ENCODE measurements at regions not wholly inside any gene's neighbourhood (a gene's known extent, or its start where the extent isn't known, plus 50 kb on each side); places are given as distances from the start of the nearest gene placed in this dataset.

DNA sequence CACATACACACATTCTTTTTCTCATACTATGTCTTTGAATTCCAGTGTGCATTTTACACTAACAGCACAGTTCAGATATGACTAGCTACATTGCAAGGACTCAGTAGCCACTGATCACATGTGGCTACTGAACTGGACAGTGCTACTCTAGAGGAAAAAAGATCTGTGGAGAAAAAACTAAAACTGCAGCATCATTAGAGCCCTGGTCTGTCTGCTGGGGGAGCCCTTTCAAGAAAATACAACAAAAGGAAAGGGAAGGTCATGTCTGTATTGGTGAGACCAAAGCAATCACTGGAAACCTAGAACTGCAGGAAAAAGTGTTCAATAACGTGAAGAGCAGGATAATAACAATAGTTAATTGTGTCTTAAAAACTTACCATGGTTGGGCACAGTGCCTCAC is 132.3 kb upstream of the JARID2 start:
- Histone ChIP-seq H3K4me3 (ENCODE audit: low read depth, low read length) (no peak overlapping the region), H3K4me1 (ENCODE audit: insufficient read depth) (no peaks in the 10 kb centered on the region), H3K27ac (ENCODE audit: low read depth) (no peak overlapping the region), H3K36me3 (ENCODE audit: insufficient read depth) (no peaks in the 10 kb centered on the region)
- WGBS = 85% methylated on average over 1 of the region's 1 CpG
- no peak for DNase-seq (ENCODE audit: extremely low spot score)

DNA sequence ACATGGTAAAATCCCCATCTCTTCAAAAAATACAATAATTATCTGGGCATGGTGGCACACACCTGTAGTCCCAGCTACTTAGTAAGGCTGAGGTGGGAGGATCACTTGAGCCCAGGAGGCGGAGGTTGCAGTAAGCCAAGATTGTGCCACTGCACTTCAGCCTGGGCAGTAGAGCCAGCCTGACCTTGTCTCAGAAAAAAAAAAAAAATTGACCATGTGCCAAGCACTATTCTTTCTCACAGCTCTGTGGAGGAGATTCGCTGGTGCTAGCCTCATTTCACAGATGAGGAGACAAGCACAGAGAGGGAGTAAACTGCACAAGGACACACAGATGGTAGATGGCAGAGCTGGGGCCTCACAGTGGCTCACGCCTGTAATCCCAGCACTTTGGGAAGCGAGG is 131.8 kb upstream of the JARID2 start:
- Histone ChIP-seq H3K4me1 (ENCODE audit: insufficient read depth) (no peaks in the 10 kb centered on the region), H3K4me3 (ENCODE audit: low read depth, low read length) (no peak overlapping the region), H3K27ac (ENCODE audit: low read depth) (no peak overlapping the region), H3K36me3 (ENCODE audit: insufficient read depth) (no peaks in the 10 kb centered on the region)
- no peak for DNase-seq (ENCODE audit: extremely low spot score)
- WGBS = 89% methylated on average over 4 of the region's 4 CpGs

DNA sequence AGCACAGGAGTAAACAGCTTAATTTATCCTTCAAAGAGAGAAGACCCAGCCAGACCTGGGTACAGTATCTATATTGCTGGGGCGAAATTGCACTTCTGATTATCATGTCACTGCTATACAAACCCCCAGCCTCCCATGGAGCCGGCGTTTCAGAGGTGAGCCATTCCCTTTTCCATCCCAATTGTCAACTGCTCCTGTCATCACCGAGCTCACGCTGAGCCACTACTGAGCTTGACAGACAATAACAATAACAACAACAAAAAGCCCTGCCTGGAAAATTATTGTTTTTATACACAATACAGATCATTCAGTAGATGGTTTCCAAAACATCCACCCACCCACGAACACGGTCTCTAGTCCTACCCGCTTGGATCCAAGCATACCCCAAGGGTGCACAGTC is 129.0 kb upstream of the JARID2 start:
- Histone ChIP-seq H3K4me1 (ENCODE audit: insufficient read depth) (no peaks in the 10 kb centered on the region), H3K27ac (ENCODE audit: low read depth) (no peak overlapping the region), H3K4me3 (ENCODE audit: low read depth, low read length) (no peak overlapping the region), H3K36me3 (ENCODE audit: insufficient read depth) (no peaks in the 10 kb centered on the region)
- DNase-seq (ENCODE audit: extremely low spot score) = no peak
- WGBS = 80% methylated on average over 8 of the region's 8 CpGs

DNA sequence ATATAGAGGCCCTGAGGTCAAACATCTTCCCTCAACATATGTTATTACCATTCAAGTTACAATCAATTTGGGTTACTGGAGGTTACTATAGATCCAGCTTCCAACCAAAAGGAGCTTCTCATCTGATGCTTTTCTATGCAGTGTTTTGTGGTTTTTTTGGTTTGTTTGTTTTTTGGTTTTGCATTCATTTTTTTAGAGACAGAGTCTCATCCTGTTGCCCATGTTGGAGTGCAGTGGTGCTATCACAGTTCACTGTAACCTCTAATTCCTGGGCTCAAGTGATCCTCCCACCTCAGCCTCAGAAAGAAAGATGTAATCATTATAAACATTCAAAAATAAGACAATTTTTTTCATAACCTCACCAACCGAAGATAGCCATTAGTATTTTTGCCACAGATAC is 124.4 kb upstream of the JARID2 start:
- Histone ChIP-seq H3K27ac (ENCODE audit: low read depth) (no peak overlapping the region), H3K36me3 (ENCODE audit: insufficient read depth) (no peaks in the 10 kb centered on the region), H3K4me1 (ENCODE audit: insufficient read depth) (no peaks in the 10 kb centered on the region), H3K4me3 (ENCODE audit: low read depth, low read length) (no peak overlapping the region)
- WGBS = 99% methylated on average over 1 of the region's 1 CpG
- DNase-seq (ENCODE audit: extremely low spot score) = no peak

DNA sequence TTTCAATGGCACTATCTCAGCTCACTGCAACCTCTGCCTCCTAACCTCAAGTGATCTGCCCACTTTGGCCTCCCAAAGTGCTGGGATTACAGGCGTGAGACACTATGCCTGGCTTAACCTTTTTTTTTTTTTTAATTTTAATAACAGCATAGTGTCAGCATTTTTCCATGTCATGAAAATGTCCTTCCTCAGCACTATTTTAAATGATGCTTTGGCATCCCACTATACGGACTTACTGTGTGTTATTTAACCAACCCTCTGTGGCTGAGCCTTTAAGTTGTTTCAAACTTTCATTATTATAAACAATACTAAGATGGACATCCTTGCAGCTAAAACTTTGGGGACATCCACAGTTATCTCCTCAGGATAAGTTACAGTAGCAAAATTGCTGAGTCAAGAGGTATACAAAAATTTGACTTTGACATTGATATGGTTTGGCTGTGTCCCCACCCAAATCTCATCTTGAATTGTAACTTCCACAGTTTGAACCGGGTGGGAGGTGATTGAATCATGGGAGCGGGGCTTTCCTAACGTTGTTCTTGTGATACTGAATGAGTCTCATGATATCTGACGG is 123.8 kb upstream of the JARID2 start:
- Histone ChIP-seq H3K27ac (ENCODE audit: low read depth) (no peak overlapping the region), H3K36me3 (ENCODE audit: insufficient read depth) (no peaks in the 10 kb centered on the region), H3K4me1 (ENCODE audit: insufficient read depth) (no peaks in the 10 kb centered on the region), H3K4me3 (ENCODE audit: low read depth, low read length) (no peak overlapping the region)
- DNase-seq (ENCODE audit: extremely low spot score) = no peak
- WGBS = 94% methylated on average over 6 of the region's 6 CpGs

DNA sequence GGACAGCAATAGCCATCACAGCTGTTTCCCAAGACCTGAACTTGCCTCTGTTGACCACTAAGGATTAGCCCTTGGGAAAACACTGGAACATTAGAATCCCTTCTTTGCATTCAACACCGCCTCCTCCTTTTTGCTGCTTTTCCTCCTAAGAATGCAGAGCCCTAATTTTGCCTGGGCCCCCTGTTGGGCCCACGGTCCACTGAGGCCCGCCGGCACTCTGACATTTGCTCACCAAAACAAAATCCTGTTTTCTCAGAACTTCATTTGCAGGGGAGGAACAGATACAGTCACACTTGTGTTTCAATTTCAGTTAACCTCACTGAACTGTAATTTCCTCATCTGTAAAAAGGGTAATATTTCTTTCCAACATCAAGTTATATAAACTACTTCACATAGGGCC is 116.0 kb upstream of the JARID2 start:
- DNase-seq (ENCODE audit: extremely low spot score) = no peak
- Histone ChIP-seq H3K4me1 (ENCODE audit: insufficient read depth) (no peaks in the 10 kb centered on the region), H3K36me3 (ENCODE audit: insufficient read depth) (no peaks in the 10 kb centered on the region), H3K27ac (ENCODE audit: low read depth) (no peak overlapping the region), H3K4me3 (ENCODE audit: low read depth, low read length) (no peak overlapping the region)
- WGBS = 81% methylated on average over 4 of the region's 4 CpGs

DNA sequence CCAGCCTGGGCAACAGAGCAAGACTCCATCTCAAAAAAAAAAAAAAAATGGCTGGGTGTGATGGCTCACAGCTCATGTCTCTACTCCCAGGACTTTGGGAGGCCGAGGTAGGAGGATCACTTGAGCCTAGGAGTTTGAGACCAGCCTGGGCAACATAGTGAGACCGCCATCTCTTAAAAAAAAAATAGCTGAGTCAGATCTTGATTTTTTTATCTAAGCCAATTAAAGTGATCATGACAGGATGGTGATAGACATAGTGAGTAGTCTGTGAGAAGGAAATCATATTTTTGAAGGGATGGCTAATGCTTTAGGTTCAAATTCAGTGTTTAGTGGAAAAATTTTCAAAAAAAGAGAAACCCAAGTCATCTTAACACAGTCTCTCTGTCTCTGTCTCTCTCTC is 114.6 kb upstream of the JARID2 start:
- Histone ChIP-seq H3K27ac (ENCODE audit: low read depth) (no peak overlapping the region), H3K4me1 (ENCODE audit: insufficient read depth) (no peaks in the 10 kb centered on the region), H3K36me3 (ENCODE audit: insufficient read depth) (no peaks in the 10 kb centered on the region), H3K4me3 (ENCODE audit: low read depth, low read length) (no peak overlapping the region)
- DNase-seq (ENCODE audit: extremely low spot score) = no peak
- WGBS = 98% methylated on average over 2 of the region's 2 CpGs

DNA sequence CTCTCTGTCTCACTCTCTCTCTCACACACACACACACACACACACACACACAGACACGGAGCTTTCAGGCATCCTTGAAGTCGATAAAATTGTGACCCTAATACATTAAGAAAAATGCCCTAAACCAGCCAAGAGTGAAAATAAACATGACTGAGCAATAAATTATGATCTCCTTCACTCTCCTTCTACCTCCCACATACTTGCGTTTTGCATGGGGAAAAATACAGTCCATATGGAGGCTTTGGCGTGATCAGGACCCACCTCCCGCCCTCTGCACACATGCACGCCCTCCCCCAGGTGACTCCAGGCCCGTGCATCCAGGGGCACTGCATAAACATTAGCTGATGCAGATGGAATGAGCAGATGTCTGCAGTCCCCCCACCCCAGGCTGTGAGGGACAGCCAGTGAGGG is 114.2 kb upstream of the JARID2 start:
- H3K4me3 ChIP-seq (ENCODE audit: low read depth, low read length) = no peak overlapping the region
- no peaks in the 10 kb centered on the region for H3K4me1 ChIP-seq (ENCODE audit: insufficient read depth)
- no peaks in the 10 kb centered on the region for H3K36me3 ChIP-seq (ENCODE audit: insufficient read depth)
- peak; percentile 39 for DNase-seq (ENCODE audit: extremely low spot score)
- WGBS = 42% methylated on average over 7 of the region's 7 CpGs
- no peak overlapping the region for H3K27ac ChIP-seq (ENCODE audit: low read depth)

DNA sequence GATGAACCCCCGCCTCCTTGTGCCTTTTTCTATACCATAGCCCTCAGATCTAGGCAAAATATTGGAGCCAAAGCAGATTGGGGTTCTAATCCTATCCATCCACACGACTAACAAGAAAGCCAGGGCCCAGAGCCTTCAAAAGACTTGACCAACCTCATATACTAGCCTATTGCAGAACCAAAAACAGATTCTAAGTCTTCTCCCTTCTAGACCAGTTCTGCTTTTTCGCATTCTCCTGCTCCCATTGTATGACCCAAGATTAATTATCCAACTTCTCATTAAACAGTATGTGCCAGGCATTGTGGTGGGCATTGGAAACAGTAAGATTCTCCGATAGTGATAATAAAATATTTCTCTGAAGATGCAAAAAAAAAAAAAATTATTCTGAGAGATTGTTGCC is 113.7 kb upstream of the JARID2 start:
- H3K4me3 ChIP-seq (ENCODE audit: low read depth, low read length) = no peak overlapping the region
- H3K4me1 ChIP-seq (ENCODE audit: insufficient read depth) = no peaks in the 10 kb centered on the region
- DNase-seq (ENCODE audit: extremely low spot score) = no peak
- H3K36me3 ChIP-seq (ENCODE audit: insufficient read depth) = no peaks in the 10 kb centered on the region
- WGBS = 64% methylated on average over 4 of the region's 4 CpGs
- H3K27ac ChIP-seq (ENCODE audit: low read depth) = no peak overlapping the region

DNA sequence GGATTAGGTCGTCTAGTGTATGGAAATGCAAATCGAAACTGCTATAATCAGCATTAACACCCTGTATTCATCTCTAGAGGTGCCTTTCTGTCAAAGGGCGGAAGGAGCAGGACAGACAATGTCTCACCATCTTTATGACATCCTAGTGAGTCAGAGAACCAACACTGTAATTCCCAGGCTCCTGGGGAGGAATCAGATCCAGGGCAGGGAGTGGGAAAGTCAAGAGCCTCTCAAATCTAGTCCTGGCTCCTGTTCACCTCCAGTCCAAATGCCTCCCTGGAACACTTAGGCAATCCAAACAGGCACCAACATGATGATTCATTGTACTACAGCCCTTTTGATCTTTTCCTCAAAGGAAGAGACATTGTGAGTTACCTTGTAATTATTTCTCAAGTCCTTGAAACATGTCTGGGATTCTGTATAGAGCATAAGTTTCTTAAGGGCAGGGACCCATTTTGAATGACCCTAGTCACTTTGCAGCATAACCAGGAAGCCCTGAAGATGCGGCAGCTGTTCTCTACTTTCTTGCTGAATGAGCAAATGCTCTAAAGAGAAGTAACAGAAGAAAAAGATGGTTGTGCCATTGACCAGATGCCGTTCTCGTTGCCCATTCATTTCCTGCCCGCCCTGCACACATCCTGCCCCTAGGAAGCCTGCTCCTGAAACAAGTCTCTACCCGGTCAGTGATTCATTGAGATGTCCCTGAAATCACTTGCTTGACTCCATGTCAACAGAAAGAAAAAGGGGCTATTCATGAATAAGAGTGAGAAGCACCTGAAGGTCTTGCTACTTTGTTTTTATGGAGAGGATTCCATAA is 112.8 kb upstream of the JARID2 start:
- no peak overlapping the region for H3K27ac ChIP-seq (ENCODE audit: low read depth)
- WGBS = 64% methylated on average over 8 of the region's 8 CpGs
- H3K4me3 ChIP-seq (ENCODE audit: low read depth, low read length) = no peak overlapping the region
- H3K36me3 ChIP-seq (ENCODE audit: insufficient read depth) = no peaks in the 10 kb centered on the region
- H3K4me1 ChIP-seq (ENCODE audit: insufficient read depth) = no peaks in the 10 kb centered on the region
- DNase-seq (ENCODE audit: extremely low spot score) = no peak

DNA sequence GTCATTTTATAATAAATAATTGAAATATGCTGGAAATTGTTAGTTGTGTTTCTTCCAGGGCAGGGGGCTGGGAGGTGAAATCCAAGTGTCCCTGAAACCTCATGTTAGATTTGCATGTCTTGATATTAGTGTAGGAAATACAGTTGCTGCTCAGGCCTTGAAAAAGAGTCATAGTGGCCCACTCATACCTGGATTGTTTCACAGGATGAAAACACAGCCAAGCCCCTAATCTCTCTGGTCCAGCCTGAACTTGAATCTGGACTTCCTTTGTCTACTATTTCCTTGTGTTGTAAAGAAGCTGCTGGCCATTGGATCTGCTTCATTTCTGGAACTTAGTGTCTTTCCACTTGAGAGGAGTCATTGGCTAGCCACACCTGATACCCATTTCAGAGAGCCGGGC is 108.8 kb upstream of the JARID2 start:
- H3K4me3 ChIP-seq (ENCODE audit: low read depth, low read length) = no peak overlapping the region
- DNase-seq (ENCODE audit: extremely low spot score) = no peak
- H3K4me1 ChIP-seq (ENCODE audit: insufficient read depth) = no peaks in the 10 kb centered on the region
- no peaks in the 10 kb centered on the region for H3K36me3 ChIP-seq (ENCODE audit: insufficient read depth)
- WGBS = 98% methylated on average over 1 of the region's 1 CpG
- H3K27ac ChIP-seq (ENCODE audit: low read depth) = no peak overlapping the region

DNA sequence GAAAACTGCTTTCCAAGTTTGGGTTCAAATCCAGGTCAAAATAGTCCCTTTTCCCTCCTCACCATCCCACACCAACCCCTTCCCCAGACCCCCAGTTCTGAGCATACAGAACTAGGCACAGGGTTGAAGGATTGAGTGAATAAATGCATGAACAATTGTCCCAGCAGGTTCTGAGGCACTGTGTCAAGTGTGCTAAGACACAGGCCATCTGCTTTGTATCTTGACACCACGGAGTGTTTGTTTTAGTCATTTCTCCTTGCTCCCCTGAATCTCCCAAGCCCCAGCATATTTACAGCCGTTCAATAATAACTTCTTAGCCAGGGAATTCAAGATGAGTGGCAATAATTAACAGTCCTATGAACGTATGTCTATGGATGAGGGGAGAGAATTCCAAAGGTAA is 102.8 kb upstream of the JARID2 start:
- H3K27ac ChIP-seq (ENCODE audit: low read depth) = no peak overlapping the region
- H3K4me3 ChIP-seq (ENCODE audit: low read depth, low read length) = no peak overlapping the region
- DNase-seq (ENCODE audit: extremely low spot score) = no peak
- H3K36me3 ChIP-seq (ENCODE audit: insufficient read depth) = no peaks in the 10 kb centered on the region
- H3K4me1 ChIP-seq (ENCODE audit: insufficient read depth) = no peaks in the 10 kb centered on the region
- 36% methylated on average over 3 of the region's 3 CpGs for WGBS

DNA sequence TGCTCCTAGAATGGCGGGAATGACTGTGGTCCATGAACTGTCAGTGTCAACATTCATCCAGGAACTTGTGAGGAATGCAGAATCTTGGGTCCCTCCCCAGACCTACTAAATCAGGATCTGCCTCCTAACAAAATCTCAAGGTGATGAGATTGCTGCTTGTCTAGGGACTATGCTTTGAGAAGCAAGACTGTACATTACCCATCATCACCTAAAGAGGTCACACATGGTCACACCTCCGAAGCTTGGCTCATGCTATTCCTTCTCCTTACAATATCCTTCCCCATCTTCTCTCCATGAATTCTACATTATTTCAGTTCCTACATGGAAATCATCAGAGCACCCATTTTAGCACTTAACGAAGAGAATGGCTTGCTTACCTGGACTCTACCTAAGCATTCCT is 102.3 kb upstream of the JARID2 start:
- H3K4me3 ChIP-seq (ENCODE audit: low read depth, low read length) = no peak overlapping the region
- 87% methylated on average over 3 of the region's 3 CpGs for WGBS
- H3K27ac ChIP-seq (ENCODE audit: low read depth) = no peak overlapping the region
- no peaks in the 10 kb centered on the region for H3K36me3 ChIP-seq (ENCODE audit: insufficient read depth)
- H3K4me1 ChIP-seq (ENCODE audit: insufficient read depth) = no peaks in the 10 kb centered on the region
- DNase-seq (ENCODE audit: extremely low spot score) = no peak

DNA sequence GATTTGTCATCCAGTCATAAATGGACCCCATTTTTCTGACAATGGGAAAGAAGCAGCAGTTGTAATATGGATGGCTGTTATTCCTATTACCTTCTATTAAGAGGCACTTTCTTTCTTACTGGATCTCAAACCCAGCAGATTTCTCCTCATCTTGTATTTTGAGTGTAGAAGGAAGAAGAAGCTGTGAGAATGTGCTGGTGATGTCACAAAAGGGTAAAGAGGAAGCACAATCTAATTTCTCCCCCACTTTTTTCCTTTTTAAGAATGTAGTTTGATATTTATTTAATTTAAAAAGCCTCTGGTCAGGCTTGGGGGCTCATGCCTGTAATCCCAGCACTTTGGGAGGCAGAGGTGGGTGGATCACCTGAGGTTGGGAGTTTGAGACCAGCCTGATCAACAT is 100.0 kb upstream of the JARID2 start:
- DNase-seq (ENCODE audit: extremely low spot score) = no peak
- Histone ChIP-seq H3K27ac (ENCODE audit: low read depth) (no peak overlapping the region), H3K4me1 (ENCODE audit: insufficient read depth) (no peaks in the 10 kb centered on the region), H3K4me3 (ENCODE audit: low read depth, low read length) (no peak overlapping the region), H3K36me3 (ENCODE audit: insufficient read depth) (no peaks in the 10 kb centered on the region)

Measured in urinary bladder (tissue), 3 donors.